ENCODE measurements at regions not wholly inside any gene's neighbourhood (a gene's known extent, or its start where the extent isn't known, plus 50 kb on each side); places are given as distances from the start of the nearest gene placed in this dataset.

GRCh38 chr3:14252321-14253021, 73.9 kb downstream of the LSM3 start:
- FAIRE-seq (no peak), DNase-seq (ENCODE audit: insufficient read length, low spot score) (no peak)
- TF ChIP-seq CTCF (IDR thresholded peaks at IDR 0.05; ENCODE audit: insufficient read depth, missing control alignments), result no peak

GRCh38 chr3:14253022-14253706, 74.5 kb downstream of the LSM3 start:
- FAIRE-seq (no peak), DNase-seq (ENCODE audit: insufficient read length, low spot score) (no peak)
- no peak for TF ChIP-seq CTCF (IDR thresholded peaks at IDR 0.05; ENCODE audit: insufficient read depth, missing control alignments)

GRCh38 chr3:14253707-14254382, 75.2 kb downstream of the LSM3 start:
- FAIRE-seq, result no peak
- DNase-seq (ENCODE audit: insufficient read length, low spot score), result no peak
- no peak for TF ChIP-seq CTCF (IDR thresholded peaks at IDR 0.05; ENCODE audit: insufficient read depth, missing control alignments)

GRCh38 chr3:14254812-14255702, 76.4 kb downstream of the LSM3 start:
- FAIRE-seq (no peak), DNase-seq (ENCODE audit: insufficient read length, low spot score) (no peak)
- no peak for TF ChIP-seq CTCF (IDR thresholded peaks at IDR 0.05; ENCODE audit: insufficient read depth, missing control alignments)

GRCh38 chr3:14256046-14256445, 77.4 kb downstream of the LSM3 start:
- no peak for DNase-seq (ENCODE audit: insufficient read length, low spot score)
- no peak for TF ChIP-seq CTCF (IDR thresholded peaks at IDR 0.05; ENCODE audit: insufficient read depth, missing control alignments)
- FAIRE-seq, result no peak

GRCh38 chr3:14256561-14257342, 78.1 kb downstream of the LSM3 start:
- FAIRE-seq, result no peak
- DNase-seq (ENCODE audit: insufficient read length, low spot score), result no peak
- no peak for TF ChIP-seq CTCF (IDR thresholded peaks at IDR 0.05; ENCODE audit: insufficient read depth, missing control alignments)

Measured in D721Med (cell line).